Thoracic aorta (tissue), 2 donors: ENCODE measurements at regions not wholly inside any gene's neighbourhood (a gene's known extent, or its start where the extent isn't known, plus 50 kb on each side); places are given as distances from the start of the nearest gene placed in this dataset.

Experiments
- ATAC-seq: fragments of 150-250 bp; one replicate; pipeline ENCODE4 v1.8.0; 2017; ENCODE audit warnings: low read depth; ENCODE audit not compliant: insufficient number of reproducible peaks, low FRiP score
- DNase-seq: peaks from one replicate; pipeline ENCODE4 v3.0.0-alpha.2; 2020; ENCODE audit warnings: low spot score
- H3K27ac ChIP-seq, 2 donors: fragments of 200-600 bp; sonication (generic); 1 replicate in 1 of 2; 2 replicates in 1 of 2; pipeline ENCODE4 v1.5.1; 2016; ENCODE audit warnings: mild to moderate bottlenecking in 2 of 2, moderate library complexity in 2 of 2
- H3K27me3 ChIP-seq: fragments of 200-600 bp; sonication (generic); replicated peaks from 2 replicates; pipeline ENCODE4 v1.6.0; 2016; ENCODE audit warnings: mild to moderate bottlenecking; ENCODE audit not compliant: insufficient read depth
- H3K36me3 ChIP-seq: fragments of 200-600 bp; sonication (generic); one replicate; pipeline ENCODE4 v1.5.1; 2016
- H3K4me1 ChIP-seq, 2 donors: fragments of 200-600 bp; sonication (generic); 1 replicate in 1 of 2; 2 replicates in 1 of 2; pipeline versions ENCODE4 v1.5.1 to v1.6.0; 2016; ENCODE audit warnings: low read depth in 2 of 2, mild to moderate bottlenecking in 1 of 2; ENCODE audit not compliant: control insufficient read depth in 1 of 2
- H3K4me3 ChIP-seq: fragments of 200-600 bp; sonication (generic); 2 replicates; pipeline ENCODE4 v1.5.1; 2016; ENCODE audit warnings: mild to moderate bottlenecking
- H3K9me3 ChIP-seq: fragments of 200-600 bp; sonication (generic); 2 replicates; pipeline ENCODE4 v1.5.1; 2016
- CTCF ChIP-seq: fragments of 200-600 bp; sonication (generic); IDR thresholded peaks from one replicate; pipeline ENCODE4 v1.5.1; 2019; ENCODE audit warnings: antibody characterized with exemption

- H3K36me3 ChIP-seq, result no peaks in the 10 kb centered on the region
- no peak for DNase-seq
- peaks cover 0 to 5% of the 10 kb centered on the region in 2 donors for H3K4me1 ChIP-seq
- H3K4me3 ChIP-seq, result peak overlapping the region; percentile 76
- ATAC-seq, result no peak
- H3K27me3 ChIP-seq, result no peaks in the 10 kb centered on the region
- H3K27ac ChIP-seq, result no peak overlapping the region
- H3K9me3 ChIP-seq, result no peaks in the 10 kb centered on the region
- TF ChIP-seq CTCF, result no peak
Measured at GRCh38 chr5:54884195-54884536, 101.2 kb downstream of the ESM1 start.

DNA sequence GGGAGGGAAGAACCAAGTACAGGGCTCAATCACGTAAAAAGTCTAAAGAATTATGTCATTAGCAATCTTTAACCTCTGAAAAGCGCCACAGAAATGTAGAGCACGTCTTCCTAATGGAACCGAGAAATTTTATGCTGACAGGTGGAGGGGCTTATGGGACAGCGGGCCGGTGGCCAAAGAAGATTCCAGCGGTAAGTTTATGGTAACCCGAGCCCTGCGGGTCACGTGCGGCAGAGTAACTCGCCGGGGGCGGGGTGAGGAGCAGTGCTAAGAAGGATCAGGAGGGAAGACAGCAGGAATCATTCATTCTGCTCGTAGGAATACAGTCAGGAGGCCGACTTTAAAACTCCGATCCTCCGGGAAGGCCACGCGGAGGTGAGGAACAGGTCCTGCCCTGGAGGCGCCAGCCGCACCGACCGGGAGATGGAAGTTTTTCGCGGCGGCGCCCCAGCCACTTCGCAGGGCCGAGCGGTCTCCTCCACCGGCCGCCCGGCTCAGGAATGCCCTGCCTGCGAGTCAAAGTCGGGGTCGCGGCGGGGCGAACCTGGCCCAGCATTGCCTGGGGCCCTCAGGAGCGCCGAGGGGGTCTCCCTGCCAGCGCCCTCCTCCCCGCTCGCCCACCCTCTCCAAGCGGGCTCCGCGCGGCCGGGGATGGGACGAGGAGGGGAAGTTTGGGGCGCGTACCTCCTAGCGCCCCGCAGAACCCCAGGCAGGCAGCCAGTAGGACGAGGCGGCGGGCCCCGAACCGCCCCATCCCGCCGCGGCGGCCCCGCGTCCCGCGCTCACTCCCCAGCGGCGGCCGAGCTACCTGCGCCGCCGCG, 101.8 kb downstream of the ESM1 start:
- DNase-seq (no peak), ATAC-seq (peak; percentile 33)

GRCh38 chr5:54882841-54883240, 102.6 kb downstream of the ESM1 start:
- H3K27me3 ChIP-seq, result no peaks in the 10 kb centered on the region
- ATAC-seq (no peak), DNase-seq (no peak)
- H3K9me3 ChIP-seq, result no peaks in the 10 kb centered on the region
- H3K36me3 ChIP-seq, result no peaks in the 10 kb centered on the region
- TF ChIP-seq CTCF, result no peak
- no peak overlapping the region for H3K27ac ChIP-seq
- peak overlapping the region; percentile 76 for H3K4me3 ChIP-seq
- H3K4me1 ChIP-seq, result peaks cover 0 to 5% of the 10 kb centered on the region in 2 donors

More for the DNA sequence above, 101.8 kb downstream of the ESM1 start:
- Histone ChIP-seq H3K27ac (no peak overlapping the region), H3K27me3 (no peaks in the 10 kb centered on the region), H3K36me3 (no peaks in the 10 kb centered on the region), H3K9me3 (no peaks in the 10 kb centered on the region), H3K4me1 (peaks cover 0 to 5% of the 10 kb centered on the region in 2 donors), H3K4me3 (peak overlapping the region; percentile 76)
- no peak for TF ChIP-seq CTCF

GRCh38 chr5:54882101-54882500, 103.3 kb downstream of the ESM1 start:
- Histone ChIP-seq H3K36me3 (no peaks in the 10 kb centered on the region), H3K9me3 (no peaks in the 10 kb centered on the region), H3K27me3 (no peaks in the 10 kb centered on the region), H3K27ac (no peak overlapping the region), H3K4me3 (no peak overlapping the region), H3K4me1 (peaks cover 0 to 5% of the 10 kb centered on the region in 2 donors)
- no peak for ATAC-seq
- TF ChIP-seq CTCF, result no peak
- DNase-seq, result no peak

GRCh38 chr5:54881286-54882005, 103.9 kb downstream of the ESM1 start:
- H3K4me3 ChIP-seq, result no peak overlapping the region
- H3K27ac ChIP-seq, result no peak overlapping the region
- H3K4me1 ChIP-seq, result peaks cover 0 to 5% of the 10 kb centered on the region in 2 donors
- no peak for TF ChIP-seq CTCF
- H3K36me3 ChIP-seq, result no peaks in the 10 kb centered on the region
- no peaks in the 10 kb centered on the region for H3K9me3 ChIP-seq
- ATAC-seq, result no peak
- DNase-seq, result no peak
- H3K27me3 ChIP-seq, result no peaks in the 10 kb centered on the region
